GM04504 (cell line): ENCODE measurements at regions not wholly inside any gene's neighbourhood (a gene's known extent, or its start where the extent isn't known, plus 50 kb on each side); places are given as distances from the start of the nearest gene placed in this dataset.

ENCODE experiments used
- DNase-seq: peaks from one replicate; pipeline ENCODE4 v3.0.0-alpha.2; 2012; ENCODE audit warnings: low read depth

DNA sequence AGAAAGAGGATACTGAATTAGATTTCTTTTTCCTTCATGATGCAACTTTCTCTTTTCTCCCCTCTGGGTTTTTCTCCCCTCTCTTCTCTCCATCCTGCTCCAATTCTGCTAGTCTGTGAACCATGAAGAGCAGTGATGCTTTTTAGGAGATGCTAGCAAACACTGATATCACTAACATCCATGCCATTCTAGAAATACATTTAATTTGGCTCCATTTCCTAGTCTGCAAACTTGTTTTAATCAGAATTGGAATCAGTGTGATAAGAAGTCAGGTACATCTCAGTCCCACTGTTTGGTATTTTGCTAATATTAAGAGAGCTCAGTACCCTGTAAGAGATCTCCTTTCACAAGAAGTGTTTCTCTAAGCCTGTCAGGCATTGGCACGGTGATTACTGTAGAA, 437.1 kb downstream of the RWDD3 start:
- DNase-seq, result no peak

DNA sequence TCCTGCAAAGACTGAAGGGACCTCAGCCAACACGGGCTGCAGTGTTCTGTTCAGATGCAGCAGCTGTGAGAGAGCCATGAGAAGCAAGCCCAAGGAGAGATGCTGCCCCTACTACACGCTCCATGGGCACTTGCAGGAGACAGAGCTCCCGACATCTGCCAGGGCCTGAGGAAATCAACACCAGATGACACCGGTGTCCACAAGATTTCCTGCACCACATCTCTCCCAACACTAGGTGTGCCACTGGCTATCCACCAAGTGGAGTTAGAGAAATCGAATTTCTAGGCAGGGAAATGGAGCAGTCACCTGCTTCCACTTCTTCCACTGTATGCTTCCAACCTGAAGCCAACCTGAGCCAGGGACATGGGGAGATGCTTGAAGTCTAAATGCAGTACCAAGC, 445.3 kb downstream of the RWDD3 start:
- DNase-seq, result no peak

DNA sequence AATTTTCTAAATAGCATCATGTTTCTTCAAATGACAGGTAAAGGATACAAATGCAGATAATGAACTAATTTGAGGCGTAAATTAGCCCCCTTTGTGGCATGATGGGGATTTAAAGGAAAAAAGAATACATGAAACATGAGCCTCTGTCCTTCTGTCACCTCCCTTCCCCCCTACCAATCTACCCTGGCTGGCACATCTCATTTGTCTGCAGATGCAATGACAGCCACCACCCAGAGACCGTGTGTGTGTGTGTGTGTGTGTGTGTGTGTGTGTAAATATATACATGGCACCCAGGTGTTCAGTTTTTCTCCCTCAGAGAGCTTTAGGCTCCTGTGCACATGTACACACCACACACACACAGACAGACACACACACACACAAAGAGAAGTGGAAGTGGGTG, 451.1 kb downstream of the RWDD3 start:
- DNase-seq, result no peak

DNA sequence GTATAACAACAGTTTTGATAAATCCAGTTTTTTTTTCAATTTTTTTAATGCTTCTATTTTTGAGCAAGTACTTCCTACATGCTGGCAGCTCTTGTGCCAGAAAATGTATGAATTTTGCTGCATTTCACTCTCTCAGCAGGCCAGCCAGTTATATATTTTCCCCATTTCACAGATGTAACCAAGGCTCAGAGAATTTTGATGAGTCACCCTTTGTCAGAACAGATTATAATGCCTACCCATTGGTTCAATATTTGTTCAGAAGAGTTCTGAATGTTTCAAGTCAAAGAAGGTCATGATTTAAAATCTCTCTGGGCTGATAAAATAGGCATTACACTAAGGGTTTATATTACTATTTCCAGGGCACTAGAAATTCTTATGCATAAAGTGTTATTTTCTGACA, 452.2 kb downstream of the RWDD3 start:
- DNase-seq, result no peak

DNA sequence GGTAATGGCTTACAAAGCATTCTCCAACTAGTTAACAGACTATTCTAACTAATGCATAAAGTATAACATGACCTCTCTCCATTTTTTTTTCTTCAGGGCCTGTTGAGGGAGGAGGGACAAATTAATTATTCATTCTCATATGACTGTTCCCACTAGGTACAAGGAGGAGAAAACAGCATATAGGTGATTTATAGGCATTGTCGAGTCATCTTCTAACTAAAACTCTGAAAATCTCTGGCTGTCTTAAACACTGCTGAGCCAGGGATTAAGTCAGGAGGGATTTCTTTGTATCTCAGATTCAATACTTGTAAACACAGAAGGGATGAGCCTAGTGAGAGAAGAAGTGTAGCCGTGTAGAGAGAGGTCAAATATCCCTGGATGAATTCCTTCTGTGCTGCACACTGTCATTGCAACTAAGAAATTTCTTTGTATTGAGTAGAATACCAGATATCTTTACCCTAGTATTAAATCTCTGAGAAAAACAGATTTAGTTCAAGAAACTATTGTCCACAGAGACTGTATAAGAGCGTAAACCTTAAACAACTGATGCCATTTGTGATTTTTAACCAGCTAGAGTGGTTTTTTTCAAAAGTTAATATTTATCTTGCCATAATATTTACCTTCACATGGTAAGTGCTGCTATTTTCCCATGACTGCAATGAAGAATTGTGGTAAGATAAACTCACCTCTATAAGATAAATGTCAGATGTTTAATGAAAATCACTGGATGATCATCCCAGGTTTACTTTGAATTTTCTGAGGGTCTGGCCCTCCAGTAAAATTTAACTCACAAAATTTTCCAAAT, 465.3 kb downstream of the RWDD3 start:
- DNase-seq, result no peak

DNA sequence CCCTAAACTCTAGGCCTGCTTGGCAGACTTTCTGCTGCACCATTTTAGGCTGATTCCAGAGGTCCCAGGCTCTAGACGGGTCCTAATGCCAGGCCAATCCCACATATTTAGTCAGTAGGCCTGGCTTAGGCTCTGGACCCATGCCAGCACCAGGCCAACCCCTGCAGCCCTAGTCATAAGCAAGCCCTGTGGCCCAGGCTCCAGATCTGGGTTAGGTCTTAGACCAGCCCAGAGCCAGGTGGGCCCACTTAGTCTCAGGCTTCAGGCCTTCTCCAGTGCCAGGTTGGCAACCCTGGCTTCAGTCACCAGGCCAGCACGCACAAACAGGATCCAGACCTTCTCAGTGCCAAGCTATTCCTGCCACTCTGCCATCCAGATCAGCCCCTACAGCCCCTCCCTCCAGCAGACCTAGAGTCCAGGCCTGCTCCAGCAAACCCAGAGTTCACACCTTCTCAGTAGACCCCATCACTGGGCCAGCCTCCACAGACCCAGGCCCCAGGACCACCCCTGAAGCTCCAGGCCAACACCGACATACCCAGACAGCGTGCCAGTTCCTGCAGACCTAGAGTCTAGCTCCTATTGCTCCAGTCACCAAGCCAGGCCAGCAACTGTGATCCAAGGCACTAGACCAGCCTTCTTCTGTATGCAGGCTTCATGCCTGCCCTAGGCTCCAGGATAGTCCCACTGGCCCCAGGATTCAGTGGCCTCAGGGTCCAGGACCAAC, 467.6 kb downstream of the RWDD3 start:
- no peak for DNase-seq

DNA sequence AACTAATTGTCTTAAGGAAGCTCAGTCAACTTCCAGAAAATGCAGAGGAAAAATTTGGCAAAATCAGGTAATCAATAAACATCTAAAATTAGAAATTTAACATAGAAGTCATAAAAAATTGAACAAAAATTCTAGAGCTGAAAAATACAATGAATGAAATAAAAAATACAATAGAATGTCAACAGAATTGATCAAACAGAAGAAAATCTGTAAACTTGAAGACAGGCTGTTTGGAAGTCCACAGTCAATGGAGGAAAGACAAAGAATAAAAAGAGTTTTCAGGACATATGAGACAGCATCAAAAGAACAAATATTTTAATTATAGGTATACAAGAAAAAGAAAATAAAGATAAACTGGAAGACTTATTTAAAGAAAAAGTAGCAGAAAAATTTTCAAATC, 469.0 kb downstream of the RWDD3 start:
- no peak for DNase-seq

DNA sequence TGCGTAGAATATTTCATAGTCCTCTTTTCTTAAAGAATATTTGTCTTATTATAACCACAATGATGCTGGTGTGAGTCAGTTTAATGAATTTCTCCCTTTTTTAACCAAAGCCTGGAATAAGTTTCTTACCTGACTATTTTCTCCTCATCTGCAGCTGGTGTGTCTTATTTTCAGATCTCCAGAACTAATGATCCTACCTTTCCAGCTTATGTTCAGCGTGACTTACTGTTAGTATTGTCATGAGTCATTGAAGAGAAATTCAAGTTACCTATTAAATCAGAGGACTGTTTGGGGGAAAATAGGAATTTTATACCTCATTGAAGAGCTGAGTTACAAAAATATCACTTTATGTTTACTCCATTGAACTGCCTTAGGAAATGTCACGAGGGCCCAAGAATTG, 482.1 kb downstream of the RWDD3 start:
- DNase-seq, result no peak

DNA sequence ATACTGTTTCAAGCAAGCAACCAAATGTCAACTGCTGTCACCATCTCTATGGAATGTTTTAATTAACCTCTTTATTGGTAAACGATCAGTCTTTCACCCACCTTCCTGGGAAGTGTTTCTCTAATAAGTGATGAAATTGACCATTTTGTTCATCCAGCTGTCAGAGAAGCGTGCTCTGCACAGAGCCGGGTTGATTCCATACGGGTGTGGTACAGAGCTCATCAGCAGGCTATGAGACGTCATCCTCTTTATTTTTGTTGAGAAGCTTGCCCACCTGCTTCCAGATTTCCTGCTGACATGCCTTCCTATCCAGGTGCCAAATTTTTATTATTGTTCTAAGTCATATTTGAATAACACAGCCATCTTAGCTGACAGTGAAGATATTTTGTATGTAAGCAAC, 482.5 kb downstream of the RWDD3 start:
- DNase-seq, result no peak

DNA sequence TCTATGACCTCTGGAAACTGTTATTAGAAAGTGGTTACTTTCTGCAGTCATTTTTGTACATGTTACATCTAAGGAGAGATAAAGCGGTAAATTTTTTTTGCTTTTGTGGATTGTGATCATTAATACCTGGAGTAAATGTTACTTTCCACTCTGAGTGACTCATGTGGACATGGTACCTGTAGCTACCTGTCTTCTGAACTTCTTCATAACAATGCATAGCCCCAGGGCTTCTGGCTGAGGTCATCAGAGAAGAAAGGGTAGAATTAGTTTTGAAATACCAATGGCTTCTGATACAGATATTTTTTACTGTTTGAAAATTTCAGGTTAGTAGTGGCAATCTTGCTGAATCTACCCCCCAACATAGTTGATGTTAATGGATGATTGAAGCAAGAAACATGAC, 489.3 kb downstream of the RWDD3 start:
- DNase-seq, result no peak

DNA sequence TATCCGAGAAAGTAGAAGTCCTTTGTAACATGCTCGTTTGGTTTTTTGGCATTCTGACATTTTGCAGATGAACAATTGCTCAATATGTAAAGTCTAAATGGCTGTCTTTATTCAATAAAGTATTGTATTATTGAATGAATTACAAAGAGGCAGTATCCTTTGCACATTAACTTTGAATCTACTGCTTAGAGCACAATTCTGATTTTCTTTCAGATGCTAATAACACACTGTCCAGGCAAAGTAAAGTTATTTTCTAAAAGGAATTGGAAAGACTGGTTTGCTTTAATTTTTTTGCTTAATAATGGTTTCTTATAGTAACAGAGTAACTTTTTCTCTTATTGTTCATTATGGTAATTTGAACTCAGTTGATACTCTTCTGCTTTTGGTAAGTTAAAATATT, 494.8 kb downstream of the RWDD3 start:
- DNase-seq, result no peak

DNA sequence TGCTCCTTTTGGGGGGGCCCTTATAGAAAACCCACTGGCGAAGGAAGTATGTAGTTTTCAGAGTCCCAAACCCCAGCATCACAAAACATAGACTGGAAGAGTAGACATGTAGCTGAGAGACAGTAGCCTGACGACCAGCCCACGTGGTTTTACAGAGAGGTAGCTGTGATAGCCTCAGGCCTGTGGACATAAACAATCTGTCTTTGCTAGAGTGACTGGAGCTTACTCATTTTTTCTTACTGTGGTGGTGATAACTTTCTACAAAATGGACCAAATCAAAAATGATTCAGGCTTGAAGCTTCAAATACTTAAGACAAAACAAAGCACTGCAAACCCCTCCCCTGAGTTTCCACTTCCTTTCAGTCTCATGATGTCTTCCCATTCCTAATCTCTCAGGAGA, 497.0 kb downstream of the RWDD3 start:
- DNase-seq, result no peak

DNA sequence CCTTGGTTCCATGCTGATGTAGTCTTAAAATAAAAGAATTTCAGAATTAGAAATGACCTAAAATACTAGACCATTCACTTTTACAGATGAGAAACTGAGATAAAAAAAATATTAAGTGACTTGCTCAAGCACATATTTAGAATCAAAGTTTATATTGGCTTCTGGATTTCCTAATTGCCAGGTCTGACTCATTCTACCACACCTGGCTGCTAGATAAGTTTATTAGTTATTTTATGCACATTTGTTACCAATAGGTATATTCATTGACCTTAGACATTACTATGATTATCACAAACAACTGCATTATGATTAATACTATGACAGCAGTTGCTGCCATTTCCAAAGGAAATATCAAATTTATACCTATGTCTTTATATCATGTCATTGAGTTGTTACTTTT, 497.5 kb downstream of the RWDD3 start:
- DNase-seq, result no peak

DNA sequence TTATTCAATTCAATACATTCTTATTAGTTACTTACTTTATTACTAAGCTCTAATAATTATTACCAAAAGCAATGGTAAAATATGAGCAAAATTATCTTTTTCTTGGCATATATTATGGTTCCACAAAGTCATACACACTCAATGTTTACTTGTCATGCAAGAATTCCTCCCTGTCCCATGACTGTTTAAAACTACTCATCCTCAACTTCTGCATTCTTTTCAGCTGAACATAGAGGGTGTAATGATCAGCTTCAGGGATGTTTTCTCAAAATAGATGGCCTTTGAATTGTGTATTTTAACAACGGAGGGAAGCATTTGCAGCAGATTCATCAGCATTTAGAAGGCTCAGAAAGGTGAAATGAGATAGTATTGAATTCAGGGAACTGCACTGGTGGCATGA, 499.0 kb downstream of the RWDD3 start:
- no peak for DNase-seq

DNA sequence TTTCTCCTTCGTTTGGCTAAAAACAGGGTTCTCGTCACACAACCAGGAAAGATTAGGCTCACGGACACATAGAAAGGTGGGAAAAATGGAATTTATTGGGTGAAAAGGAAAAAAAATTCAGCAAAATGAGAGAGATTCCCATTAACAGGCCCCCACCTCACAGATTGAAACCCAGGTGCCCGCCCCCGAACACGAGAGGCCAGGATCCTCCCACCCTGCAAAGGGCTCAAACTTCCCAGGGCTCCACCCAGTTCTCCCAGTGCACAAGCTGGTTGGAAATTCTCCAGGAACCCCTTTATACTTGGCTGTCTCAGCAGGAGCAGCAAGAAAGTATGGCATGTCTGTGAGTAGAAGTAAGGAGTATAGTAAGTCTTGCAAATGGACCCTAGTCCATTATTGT, 499.7 kb downstream of the RWDD3 start:
- no peak for DNase-seq

DNA sequence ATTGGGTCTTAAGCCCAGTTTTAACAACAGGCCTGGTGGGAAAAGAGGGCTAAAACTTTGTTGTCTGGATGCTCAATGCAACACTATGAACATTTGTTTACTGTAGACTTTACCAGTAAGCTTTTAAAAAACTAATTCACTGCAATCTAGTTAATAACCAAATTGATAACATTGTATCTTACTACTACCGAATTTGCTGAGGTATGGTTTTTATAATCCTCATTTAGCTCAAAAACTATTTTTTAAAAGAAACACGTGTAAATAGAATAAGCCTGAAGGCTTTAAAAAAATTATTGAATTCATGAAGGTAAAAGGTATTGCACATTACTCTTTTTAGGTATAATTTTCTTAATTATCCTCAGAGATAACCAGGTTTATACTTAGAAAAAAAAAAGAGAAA, 500.6 kb downstream of the RWDD3 start:
- DNase-seq, result no peak

DNA sequence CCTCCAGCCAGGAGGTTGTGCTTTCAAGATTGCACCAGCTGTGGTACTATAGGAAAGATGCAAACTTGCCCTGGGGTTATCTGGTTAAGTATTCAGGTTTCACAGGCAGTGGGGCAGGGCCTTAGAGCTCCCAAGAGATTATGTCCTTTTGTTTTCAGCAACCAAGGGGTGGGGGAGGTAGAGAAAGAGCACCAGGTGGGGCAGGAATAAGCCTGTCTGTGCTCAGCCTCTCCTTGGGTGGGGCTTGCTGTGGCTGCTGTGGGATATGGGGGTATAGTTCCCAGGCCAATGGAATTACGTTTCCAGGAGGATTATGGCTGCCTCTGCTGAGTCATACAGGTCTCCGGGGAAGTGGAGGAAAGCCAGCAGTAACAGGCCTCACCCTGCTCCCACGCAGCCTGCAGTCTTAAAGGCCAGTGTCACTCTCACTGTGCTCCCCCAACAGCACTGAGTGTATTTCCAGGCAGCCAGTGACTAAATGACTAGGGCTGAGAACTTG, 508.6 kb downstream of the RWDD3 start:
- DNase-seq, result no peak

DNA sequence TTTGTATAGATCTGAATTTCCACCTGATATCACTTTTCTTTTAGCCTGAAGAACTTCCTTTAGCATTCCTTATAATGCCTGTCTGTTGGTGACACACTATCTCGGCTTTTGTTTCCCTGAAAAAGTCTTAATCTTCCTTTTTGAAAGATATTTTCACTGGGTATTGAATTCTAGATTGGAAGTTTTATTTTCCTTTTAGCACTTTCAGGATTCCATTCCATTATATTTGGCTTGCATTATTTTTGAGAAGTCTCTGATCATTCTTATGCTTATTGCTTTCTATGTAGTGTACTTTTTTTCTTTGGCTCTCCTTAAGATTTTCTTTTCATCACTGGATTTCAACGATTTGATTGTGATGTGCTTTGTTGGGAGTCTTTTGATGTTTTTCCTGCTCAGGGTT, 510.7 kb downstream of the RWDD3 start:
- no peak for DNase-seq

DNA sequence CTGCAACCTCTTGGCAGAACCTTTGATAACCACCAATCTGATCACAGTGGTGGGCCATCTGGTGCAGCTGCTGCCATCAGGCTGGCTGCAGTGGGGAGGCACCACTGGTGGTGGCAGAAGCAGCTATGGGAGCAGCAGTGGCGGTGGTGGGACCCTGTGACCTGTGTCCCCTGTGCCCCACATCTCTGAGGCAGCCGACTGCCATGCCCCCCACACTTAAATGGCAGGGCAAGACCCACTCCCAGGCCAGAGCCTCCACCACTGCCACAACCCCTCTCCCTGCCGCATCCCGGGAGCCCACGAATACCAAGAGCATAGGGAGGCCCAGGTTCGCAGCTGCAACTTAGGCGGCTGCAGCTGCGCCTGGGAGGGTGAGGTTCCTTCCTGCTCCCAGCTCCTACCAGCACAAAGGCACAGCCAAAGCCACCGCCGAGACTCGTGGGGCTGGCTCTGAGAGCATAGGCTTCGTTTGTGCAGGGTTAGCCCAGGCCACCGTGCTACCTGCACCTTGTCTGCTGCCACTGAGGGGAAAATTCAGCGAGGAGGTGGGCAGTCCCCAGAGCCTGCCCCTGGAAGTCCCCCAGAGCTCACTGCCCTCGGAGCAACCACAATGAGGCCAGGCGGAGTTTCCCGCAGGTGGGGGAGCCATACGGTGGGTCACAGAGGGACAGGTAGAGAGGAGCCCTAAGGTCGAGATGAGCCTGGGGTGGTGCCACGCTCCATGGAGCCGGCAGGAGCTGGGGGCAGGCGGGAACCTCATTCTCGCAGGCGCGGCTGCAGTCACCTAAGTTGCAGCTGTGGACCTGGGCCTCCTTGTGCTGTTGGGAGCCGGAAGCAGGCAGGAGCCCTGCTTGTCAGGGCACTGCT, 518.7 kb downstream of the RWDD3 start:
- no peak for DNase-seq

DNA sequence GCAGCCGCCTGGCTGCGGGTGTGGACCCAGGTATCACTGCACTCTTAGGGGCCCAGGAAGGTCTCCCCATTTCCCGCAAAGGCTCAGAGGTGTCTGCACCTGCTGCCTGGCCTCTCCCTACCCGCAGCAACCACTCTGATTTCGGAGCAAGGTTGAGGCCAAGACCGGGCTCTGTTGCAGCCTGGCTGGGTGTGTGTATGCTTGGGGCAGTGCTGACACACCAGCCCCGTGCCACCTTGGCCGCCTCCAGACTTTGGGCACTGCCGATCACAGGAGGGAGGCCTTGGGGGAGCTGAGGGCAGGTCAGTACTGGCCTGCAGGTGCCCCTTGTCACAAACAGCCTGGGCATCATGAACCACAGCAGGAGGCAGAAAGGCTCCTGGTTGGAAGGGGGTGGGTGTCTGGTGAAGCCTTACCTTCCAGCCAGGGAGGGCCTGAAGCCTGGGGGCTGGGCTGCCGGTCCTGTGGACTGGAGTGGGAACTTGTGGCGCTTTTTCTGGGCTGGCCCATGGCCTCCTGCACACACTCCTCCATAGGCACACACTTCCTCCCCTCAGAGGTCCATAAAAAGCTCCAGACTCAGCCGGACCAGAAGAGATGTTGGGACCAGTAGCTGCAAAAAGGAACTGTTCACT, 519.5 kb downstream of the RWDD3 start:
- no peak for DNase-seq

DNA sequence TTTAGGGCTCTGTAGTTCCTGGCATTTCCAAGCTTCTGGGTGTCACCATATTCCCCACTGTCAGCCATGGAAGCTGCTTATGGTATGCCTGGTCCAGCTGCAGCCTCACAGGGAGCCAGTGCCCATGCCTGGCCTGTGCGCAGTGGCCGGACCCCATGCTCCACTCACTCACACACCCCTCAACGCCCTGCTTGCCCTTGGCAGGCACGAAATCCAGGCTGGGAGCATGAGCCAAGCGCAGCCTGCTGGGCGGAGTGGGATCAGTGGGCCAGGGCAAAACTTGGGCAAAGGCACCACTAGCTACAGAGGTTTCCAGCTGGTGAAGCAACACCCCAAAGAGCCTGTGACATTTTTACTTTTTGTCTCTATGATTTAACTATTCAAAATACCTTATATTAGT, 520.4 kb downstream of the RWDD3 start:
- no peak for DNase-seq

DNA sequence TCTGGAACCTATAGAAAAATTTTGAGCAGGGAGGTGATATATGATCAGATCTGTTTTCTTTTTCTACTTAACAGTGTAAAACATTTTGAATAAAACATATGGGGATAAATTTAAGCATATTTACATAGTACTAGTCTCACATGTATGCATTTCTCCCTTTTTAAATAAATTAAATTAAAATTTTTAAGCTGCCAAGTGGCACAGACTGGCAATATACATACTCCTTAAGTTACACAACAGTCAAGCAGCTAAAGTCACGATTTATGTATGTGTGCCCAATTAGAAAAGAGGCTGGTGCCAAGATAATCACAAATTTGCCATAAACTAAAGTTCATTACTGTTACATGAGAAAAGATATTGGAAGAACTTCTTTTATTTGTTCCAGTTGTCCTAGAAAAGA, 532.0 kb downstream of the RWDD3 start:
- no peak for DNase-seq
